Endothelial cell of hepatic sinusoid (primary cell): ENCODE measurements at regions not wholly inside any gene's neighbourhood (a gene's known extent, or its start where the extent isn't known, plus 50 kb on each side); places are given as distances from the start of the nearest gene placed in this dataset.

Experiments
- in situ Hi-C: cut with HindIII; loops from 2 replicates; pipeline ENCODE4 v1.10.0; 2017; ENCODE audit warnings: low sequenced_read_pairs

DNA sequence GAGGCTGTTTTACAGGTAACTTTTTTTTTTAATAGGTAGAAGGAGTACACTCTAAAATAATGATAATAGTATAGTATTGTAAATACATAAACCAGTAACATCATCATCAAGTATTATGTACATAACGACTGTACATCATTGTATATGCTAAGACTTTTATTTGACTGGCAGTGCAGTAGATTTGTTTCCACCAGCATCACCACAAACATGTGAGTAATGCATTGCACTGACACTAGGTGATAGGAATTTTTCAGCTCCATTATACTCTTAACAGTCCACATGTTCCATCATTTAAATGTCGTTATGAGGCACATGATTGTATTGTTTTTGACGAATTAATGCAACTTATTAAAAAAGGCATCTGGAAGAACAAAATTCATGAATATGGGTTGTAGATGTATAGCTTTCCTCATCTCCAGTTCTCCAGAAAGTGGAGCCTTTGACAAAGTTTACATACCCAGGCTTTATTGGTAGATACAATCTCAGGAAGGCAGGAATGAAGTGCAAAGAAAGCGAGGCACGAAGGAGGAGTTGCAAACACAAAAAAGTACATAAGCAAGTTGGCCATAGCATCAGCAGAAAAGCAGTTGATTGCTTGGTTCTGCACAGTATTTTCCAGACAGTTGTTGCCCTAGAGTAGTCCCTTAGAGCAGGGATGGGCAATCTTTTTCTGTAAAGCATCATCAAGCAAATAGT lies 336.9 kb upstream of the NR3C2 start:
- in situ Hi-C loops = no loop called here

DNA sequence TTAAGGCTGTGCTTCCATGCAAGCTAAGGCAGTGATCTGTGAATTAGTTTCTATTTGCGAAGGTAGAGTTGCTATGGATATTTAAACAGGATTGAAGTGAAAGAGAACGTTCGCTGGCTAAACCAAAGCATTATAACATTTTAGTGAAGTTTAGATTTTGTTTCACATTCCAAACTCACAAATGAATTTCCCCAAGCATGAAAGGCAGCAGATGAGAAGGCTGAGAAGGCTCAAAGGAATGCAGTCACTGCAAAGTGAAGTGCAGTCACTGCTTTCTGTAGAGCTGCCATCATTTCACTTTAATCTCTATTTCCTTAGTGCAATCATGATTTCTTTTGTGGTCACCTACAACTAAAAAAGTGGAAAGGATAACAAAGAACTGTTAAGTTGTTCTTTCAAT lies 334.7 kb upstream of the NR3C2 start:
- in situ Hi-C loops = no loop called here

DNA sequence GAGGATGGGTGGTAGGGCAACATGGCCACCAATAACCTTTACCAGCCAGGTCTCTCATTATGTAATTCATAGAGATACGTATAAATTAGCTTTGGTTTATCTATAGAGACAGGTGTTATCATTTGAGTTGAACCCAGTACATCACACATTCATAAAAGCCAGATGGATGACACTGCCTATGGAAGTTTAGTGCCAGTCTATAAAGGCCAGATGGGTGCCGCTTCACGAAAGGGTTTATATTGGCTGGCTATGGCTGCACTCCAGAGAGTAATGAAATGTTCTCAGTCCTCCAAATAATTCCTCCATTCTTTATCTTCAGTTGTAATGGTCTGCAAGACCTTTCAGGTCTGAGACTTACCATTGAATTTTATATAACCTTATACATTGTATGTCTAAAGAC lies 331.9 kb upstream of the NR3C2 start:
- in situ Hi-C loops = no loop called here

GRCh38 chr4:148773313-148773712 lies 331.1 kb upstream of the NR3C2 start:
- in situ Hi-C loops = no loop called here

GRCh38 chr4:148770848-148771247 lies 328.6 kb upstream of the NR3C2 start:
- in situ Hi-C loops = no loop called here

DNA sequence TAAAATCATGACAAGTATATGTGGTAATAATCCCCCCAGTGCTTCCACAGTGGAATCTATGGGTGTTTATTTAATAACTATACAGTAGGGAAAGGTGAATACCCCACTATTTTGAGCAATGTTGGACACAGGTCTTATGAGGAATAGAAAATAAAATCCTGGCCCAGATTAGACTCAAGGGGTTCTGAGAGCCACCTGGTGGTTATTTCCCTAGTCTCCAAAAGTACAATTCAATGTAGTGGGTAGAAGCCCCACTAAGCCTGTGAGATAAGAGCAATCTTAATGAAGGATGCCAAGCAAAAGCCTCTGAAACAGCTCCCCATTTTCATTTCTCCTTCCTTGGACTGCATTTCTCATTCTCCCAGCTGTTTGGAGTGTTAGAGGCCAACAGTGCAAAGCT lies 328.2 kb upstream of the NR3C2 start:
- in situ Hi-C loops = no loop called here

GRCh38 chr4:148764720-148765119 lies 322.5 kb upstream of the NR3C2 start:
- in situ Hi-C loops = no loop called here

DNA sequence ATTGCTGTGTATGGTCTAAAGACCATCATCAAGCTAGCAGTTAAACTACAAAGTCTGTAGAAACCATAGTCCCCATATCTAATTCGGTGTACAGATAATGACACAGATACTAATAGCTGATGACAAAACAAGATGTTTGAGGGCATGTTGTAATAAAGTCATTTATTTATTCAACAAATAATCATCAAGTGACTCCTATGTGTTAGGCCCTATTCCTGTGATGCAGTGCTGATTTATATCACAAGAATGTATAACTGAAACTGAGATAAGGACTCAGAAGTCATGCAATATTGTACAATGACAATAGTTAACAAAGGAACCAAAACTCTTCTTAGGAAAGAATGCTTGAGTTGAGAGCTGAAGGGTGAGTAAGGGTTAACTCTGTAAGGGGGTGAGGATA lies 315.0 kb upstream of the NR3C2 start:
- in situ Hi-C loops = no loop called here

- in situ Hi-C loops = no loop called here
Measured at GRCh38 chr4:148749403-148749802, 307.2 kb upstream of the NR3C2 start.

DNA sequence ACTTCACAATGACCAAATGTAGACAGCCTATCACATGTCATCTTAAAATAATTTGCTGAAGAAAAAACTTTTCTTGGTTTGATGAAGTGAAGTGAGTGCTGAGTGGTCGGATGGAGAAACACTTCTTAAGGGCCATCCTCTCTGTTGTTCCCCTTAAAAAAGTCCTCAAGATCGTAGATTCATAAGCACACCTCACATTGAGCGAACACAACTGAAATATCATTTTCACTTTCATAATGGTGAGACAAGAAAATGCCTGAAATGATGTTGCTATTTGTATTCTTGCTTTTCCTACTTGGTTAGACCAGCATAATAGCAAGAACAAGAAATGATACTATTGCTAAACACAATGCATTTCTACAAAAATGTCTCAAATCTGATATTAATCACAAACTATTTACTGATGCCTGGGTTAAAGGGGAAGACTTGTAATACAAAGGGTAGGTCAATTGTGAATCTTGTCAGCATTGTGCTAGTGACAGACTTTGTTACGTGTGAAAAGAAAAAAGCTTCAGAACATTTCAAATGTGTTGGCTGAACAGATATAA lies 305.6 kb upstream of the NR3C2 start:
- in situ Hi-C loops = no loop called here

- in situ Hi-C loops = no loop called here
Measured at GRCh38 chr4:148740701-148741100, 298.5 kb upstream of the NR3C2 start.

DNA sequence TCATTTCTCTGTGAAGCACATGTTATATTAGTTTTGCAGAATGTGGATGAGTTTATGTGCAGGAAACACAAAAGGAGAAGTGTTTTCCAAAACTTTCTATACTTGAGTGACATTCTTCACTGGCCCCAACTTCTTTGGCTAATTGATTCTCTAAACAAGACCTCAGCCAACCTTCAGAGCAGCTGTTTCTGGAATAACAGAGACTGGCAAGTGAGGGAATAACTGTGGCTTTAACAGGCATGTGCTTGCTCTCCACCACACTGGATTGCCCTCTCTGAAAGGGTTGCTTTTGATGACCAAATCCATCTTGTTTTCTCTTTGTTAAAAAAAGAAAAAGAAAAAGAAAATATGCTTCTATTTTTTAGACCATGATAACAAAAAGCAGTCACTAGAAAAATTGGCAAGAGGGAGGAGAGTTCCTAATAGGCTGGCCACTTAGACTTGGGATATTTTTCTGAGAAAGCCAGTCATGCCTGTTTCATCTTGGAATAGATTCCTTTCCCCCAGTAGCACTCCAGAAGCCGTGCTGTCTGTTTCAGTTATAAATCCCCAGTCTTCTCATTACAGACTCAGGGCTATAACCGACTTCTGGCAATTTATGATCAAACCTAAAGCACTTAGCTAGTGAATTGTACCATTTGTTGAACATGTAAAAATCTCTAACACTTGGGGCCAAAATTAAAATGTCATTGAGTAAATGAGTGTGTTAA lies 295.0 kb upstream of the NR3C2 start:
- in situ Hi-C loops = no loop called here

DNA sequence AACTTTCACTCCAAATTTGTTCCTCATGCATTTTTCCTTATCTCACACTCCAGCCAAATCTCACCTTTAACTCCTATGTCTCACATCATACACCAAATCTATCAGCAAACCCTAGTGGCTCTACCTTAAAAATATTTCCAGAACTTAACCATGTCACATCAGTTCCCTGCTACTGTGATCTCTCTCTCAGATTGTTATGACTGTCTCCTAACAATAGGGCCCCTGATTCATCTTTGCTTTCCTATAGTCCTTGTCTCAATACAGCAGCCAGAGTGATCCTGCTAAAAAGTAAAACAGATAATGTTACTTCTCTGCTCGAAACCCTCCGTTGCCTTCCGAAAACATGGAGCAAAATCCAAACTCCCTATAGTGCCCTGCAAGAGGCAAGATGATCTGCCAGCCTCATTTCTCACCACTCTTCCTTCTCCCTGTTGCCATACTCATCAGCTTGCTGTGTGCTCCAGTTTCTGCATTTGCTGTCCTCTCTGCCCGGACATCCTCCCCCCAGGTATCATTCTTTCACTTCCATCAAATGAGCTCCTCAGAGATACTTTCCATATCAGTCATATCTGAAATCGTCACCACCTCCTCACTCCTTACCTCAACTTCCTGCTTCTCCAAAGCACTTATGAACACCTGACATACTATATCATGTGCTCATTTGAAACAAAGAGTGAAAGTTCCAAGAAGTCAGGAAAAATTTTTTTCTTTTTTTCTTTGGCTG lies 293.4 kb upstream of the NR3C2 start:
- in situ Hi-C loops = no loop called here

GRCh38 chr4:148730766-148731165 lies 288.6 kb upstream of the NR3C2 start:
- in situ Hi-C loops = loop anchor here (5.0 kb wide), 1 partner anchor 48 kb away; no protein-coding TSS in a partner anchor

DNA sequence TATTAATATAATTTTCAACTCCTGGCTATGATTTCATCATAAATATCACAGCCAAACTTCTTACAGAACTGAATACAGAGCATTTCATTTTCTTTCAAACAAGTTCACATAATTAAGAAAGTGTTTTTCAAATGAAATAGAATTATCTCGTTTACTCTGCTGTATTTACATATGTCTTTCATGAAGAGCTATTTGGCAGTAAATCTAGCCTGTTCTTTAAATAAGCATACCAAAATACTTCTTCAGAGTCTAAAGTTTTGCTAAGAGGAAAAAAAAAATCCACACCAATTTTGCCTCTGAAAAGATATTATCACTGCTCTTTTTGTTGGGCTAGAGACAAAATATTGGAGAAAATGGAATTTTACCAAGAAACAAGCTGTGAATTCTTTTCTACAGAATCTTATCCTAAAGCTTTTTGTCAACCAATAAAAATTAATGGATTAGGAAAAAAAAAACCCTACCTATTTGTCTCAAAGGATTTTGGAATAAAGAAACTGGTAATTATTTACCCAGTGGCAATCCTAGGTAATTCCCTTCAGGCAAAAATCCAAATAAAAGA lies 287.9 kb upstream of the NR3C2 start:
- in situ Hi-C loops = loop anchor here (5.0 kb wide), 1 partner anchor 48 kb away; no protein-coding TSS in a partner anchor

DNA sequence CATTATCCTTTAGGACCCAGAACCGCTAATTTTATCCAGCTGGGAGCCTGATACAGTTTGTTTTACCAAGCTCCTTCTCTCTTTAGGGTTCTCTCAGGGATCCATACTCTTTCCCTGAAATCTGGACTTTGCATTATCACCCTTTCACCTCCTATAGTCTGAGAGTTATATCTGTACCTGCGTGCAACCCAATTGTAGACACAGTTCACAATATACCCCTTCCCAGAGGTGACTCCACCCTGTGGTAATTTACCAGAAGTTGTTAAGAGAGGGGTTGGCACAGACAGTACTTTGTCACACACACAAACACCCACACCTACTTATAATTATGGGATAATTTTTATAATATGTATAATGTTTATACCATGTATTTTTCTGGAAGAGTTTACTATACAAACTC lies 275.8 kb upstream of the NR3C2 start:
- in situ Hi-C loops = no loop called here

DNA sequence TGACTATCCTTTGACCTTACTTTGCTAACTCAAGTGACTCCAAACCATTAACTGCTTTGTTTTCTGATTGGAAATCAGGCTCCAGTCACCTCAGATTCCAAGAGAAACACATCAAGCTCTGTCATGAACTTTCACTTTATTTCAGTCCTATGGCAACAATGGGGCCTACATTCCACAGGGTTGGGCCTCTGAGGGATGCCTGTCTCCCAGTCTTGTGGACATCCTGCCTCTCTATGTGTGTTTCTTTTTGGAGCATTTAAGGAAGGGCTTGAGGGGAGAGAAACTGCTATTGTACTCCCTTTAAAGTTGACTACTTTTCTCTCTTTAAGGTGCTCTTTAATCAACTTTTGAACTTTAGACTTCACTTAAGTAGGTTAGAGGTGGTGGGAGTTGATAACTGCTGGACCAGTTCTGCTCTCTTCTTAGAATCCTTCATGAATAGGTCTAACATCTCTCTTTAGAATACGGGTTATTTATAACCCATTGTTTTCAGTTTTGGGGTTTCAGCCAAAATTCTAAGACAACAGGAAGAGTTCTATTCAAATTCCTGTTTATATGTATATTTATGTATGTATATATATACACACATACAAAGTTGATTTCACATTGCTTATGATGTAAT lies 274.3 kb upstream of the NR3C2 start:
- in situ Hi-C loops = no loop called here

DNA sequence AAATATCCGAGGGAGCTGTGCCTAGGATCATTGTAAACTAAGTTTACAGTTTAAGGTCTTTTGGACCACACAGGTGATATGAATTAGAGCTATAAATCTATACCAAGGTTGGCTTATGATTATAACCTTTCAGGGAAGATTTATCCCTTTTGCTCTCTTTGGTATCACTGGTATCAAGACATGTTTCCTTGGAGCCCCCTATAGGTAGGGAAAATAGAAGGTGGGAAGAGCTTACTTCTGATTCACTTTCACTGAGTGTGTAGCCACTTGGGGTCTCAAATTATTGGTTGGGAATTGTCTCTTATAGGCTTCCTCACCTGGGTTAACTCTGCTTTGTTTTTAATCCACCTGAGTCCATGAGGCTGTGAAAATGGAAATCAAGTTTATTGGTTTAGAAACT lies 262.1 kb upstream of the NR3C2 start:
- in situ Hi-C loops = no loop called here

GRCh38 chr4:148694702-148695101 lies 252.5 kb upstream of the NR3C2 start:
- in situ Hi-C loops = no loop called here

DNA sequence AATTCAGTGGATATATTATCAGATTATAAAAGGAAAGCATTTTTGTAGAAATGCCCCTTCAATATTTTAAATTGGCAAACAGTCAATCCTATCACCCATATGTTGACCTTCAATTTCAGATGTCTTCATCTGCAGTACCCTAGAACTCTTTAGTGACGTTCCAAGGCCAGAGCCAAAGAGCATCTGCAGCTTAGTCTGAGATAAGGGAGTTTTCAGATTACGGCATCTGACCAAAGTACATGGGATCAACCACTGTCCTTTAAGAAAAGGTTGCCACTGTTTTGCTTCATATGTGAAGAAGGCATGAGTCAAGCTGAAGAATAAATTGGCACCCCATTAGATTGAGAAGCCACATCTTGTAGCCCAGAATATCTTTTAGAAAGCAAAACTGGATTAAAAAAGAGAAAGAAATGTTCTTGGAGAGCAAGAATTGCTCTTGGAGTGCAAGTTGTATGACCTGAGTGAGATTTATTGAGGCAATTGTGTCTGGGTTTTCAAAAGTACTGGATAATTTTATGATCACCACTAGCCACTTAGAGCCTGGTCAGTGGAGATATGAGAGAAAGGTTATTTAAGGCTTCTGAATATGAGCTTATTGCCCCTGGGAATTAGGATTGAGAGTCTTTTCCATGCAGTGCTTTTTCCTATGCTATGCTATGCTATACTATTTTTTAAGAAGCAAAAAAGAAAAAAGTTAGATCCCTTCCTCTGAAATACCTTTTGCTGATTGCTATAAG lies 251.9 kb upstream of the NR3C2 start:
- in situ Hi-C loops = no loop called here
